H1 (cell line): ENCODE measurements at regions not wholly inside any gene's neighbourhood (a gene's known extent, or its start where the extent isn't known, plus 50 kb on each side); places are given as distances from the start of the nearest gene placed in this dataset.

Experiments used
- CBX5 ChIP-seq: fragments of 300-800, 300-1000 bp; sonication (generic); IDR thresholded peaks from 2 replicates; pipeline ENCODE4 v1.7.1; 2016; ENCODE audit warnings: antibody characterized with exemption, low read length, low read depth
- EP300 ChIP-seq, 2 experiments: IDR thresholded peaks; 1 replicate in 1 of 2; 2 replicates in 1 of 2; pipeline ENCODE4 v1.6.1; 2011 to 2012; ENCODE audit warnings: low read depth in 2 of 2, low read length in 2 of 2, mild to moderate bottlenecking in 2 of 2, borderline replicate concordance in 1 of 2, inconsistent platforms in 1 of 2, moderate library complexity in 1 of 2
- SIN3A ChIP-seq, 2 experiments: IDR thresholded peaks in 1 of 2; conservative IDR thresholded peaks in 1 of 2; 2 replicates each; pipeline ENCODE4 v1.6.1; 2011 to 2012; ENCODE audit warnings: low read length in 2 of 2, improper control_type of control experiment in 1 of 2, low read depth in 1 of 2, mild to moderate bottlenecking in 1 of 2
- TAF1 ChIP-seq: IDR thresholded peaks from 2 replicates; pipeline ENCODE4 v1.6.1; 2011; ENCODE audit warnings: mild to moderate bottlenecking, low read depth, low read length
- TEAD4 ChIP-seq: IDR thresholded peaks from 2 replicates; pipeline ENCODE4 v1.6.1; 2012; ENCODE audit warnings: low read depth, low read length, inconsistent platforms, mixed read lengths
- TF ChIP-seq, protein P1 (sequence below), 3 experiments: IDR thresholded peaks; 1 replicate in 2 of 3; 2 replicates in 1 of 3; pipeline versions ENCODE4 v1.5.1 to v1.6.1; 2011; ENCODE audit warnings: low read length in 3 of 3, mild to moderate bottlenecking in 3 of 3, inconsistent platforms in 2 of 3, low read depth in 1 of 3, moderate library complexity in 1 of 3; ENCODE audit not compliant: insufficient read depth in 1 of 3; ENCODE audit errors: control extremely low read depth in 1 of 3
- TF ChIP-seq, protein P2 (sequence below): IDR thresholded peaks from 2 replicates; pipeline ENCODE4 v1.6.1; 2011; ENCODE audit warnings: low read depth, mild to moderate bottlenecking, low read length; ENCODE audit not compliant: insufficient read depth

DNA sequence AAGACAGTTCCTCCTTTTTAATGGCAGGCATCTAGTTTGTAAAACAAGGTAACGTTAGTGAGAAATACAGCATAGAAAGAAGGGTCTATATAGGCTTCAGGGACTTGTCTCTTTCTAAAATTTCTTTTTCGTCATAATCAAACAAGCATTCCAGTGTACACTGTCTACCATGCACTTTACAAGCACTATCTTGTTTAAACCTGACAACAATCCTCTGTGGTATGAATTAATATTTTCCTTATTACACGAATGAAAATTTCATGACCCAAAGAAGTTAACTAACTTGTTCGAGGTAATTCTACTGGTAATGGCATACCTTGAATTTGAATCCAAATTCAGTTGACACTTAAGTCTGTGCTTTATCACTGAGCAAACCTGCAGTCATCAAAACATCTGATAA, 399.7 kb upstream of the NBEA start:
- TF ChIP-seq, protein P1, sequence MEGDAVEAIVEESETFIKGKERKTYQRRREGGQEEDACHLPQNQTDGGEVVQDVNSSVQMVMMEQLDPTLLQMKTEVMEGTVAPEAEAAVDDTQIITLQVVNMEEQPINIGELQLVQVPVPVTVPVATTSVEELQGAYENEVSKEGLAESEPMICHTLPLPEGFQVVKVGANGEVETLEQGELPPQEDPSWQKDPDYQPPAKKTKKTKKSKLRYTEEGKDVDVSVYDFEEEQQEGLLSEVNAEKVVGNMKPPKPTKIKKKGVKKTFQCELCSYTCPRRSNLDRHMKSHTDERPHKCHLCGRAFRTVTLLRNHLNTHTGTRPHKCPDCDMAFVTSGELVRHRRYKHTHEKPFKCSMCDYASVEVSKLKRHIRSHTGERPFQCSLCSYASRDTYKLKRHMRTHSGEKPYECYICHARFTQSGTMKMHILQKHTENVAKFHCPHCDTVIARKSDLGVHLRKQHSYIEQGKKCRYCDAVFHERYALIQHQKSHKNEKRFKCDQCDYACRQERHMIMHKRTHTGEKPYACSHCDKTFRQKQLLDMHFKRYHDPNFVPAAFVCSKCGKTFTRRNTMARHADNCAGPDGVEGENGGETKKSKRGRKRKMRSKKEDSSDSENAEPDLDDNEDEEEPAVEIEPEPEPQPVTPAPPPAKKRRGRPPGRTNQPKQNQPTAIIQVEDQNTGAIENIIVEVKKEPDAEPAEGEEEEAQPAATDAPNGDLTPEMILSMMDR (IDR thresholded peaks at IDR 0.05; ENCODE audit: control extremely low read depth in 1 of 3, insufficient read depth in 1 of 3, low read depth in 1 of 3, low read length in 3 of 3) = no peak
- TF ChIP-seq SIN3A (conservative IDR thresholded peaks at IDR 0.05 in 1 of 2, IDR thresholded peaks at IDR 0.05 in 1 of 2; ENCODE audit: low read depth in 1 of 2, low read length in 2 of 2) (no peak), CBX5 (no peak), TAF1 (no peak), EP300 (IDR thresholded peaks at IDR 0.05; ENCODE audit: borderline replicate concordance in 1 of 2, low read depth in 2 of 2, low read length in 2 of 2) (no peak), TEAD4 (no peak)
- TF ChIP-seq, protein P2, sequence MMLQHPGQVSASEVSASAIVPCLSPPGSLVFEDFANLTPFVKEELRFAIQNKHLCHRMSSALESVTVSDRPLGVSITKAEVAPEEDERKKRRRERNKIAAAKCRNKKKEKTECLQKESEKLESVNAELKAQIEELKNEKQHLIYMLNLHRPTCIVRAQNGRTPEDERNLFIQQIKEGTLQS = no peak
